GM21515 (cell line): ENCODE measurements at regions not wholly inside any gene's neighbourhood (a gene's known extent, or its start where the extent isn't known, plus 50 kb on each side); places are given as distances from the start of the nearest gene placed in this dataset.

ENCODE experiments used
- ATAC-seq: cut with Tn5 transposase; IDR thresholded peaks from one replicate; pipeline ENCODE4 v1.9.1; 2021; ENCODE audit not compliant: unreplicated experiment

GRCh38 chr20:51079488-51079887, 56.6 kb upstream of the KCNG1 start:
- no peak for ATAC-seq

- no peak for ATAC-seq
These were observed 54.8 kb upstream of the KCNG1 start for GRCh38 chr20:51077686-51078060.

GRCh38 chr20:51076786-51077685, 54.1 kb upstream of the KCNG1 start:
- ATAC-seq = no peak

GRCh38 chr20:51074062-51074461, 51.2 kb upstream of the KCNG1 start:
- ATAC-seq = no peak
